ENCODE measurements at regions not wholly inside any gene's neighbourhood (a gene's known extent, or its start where the extent isn't known, plus 50 kb on each side); places are given as distances from the start of the nearest gene placed in this dataset.

DNA sequence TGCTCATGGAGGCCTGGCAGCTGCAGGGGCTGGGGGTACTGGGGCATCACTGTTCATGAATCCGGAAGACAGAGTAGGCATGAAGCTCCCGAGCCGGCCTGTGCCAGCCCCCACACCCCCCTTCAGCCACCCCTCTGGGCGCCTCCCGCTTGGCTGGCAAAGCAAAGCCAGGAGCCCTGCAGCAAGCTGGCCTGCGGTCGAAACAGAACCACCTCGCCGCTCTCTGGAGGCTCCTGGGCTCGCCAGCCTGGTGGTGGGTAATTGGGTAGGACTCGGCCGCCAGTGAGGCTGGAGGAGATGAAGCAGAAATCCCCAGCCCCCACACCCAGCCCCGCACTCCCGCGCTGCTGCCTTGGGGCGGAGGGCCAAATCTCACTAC is 70.9 kb upstream of the GPC1 start:
- Histone ChIP-seq H3K9me3 (ENCODE audit: severe bottlenecking) (peaks cover 12% of the 10 kb centered on the region), H3K27me3 (ENCODE audit: insufficient read depth, low read depth, severe bottlenecking) (no peaks in the 10 kb centered on the region), H3K4me3 (ENCODE audit: low read depth, low read length) (no peak overlapping the region), H3K27ac (no peak overlapping the region), H3K36me3 (no peaks in the 10 kb centered on the region)
- DNase-seq = no peak
- TF ChIP-seq, protein P1, sequence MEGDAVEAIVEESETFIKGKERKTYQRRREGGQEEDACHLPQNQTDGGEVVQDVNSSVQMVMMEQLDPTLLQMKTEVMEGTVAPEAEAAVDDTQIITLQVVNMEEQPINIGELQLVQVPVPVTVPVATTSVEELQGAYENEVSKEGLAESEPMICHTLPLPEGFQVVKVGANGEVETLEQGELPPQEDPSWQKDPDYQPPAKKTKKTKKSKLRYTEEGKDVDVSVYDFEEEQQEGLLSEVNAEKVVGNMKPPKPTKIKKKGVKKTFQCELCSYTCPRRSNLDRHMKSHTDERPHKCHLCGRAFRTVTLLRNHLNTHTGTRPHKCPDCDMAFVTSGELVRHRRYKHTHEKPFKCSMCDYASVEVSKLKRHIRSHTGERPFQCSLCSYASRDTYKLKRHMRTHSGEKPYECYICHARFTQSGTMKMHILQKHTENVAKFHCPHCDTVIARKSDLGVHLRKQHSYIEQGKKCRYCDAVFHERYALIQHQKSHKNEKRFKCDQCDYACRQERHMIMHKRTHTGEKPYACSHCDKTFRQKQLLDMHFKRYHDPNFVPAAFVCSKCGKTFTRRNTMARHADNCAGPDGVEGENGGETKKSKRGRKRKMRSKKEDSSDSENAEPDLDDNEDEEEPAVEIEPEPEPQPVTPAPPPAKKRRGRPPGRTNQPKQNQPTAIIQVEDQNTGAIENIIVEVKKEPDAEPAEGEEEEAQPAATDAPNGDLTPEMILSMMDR (IDR thresholded peaks at IDR 0.05; ENCODE audit: low read depth, low read length) = no peak

DNA sequence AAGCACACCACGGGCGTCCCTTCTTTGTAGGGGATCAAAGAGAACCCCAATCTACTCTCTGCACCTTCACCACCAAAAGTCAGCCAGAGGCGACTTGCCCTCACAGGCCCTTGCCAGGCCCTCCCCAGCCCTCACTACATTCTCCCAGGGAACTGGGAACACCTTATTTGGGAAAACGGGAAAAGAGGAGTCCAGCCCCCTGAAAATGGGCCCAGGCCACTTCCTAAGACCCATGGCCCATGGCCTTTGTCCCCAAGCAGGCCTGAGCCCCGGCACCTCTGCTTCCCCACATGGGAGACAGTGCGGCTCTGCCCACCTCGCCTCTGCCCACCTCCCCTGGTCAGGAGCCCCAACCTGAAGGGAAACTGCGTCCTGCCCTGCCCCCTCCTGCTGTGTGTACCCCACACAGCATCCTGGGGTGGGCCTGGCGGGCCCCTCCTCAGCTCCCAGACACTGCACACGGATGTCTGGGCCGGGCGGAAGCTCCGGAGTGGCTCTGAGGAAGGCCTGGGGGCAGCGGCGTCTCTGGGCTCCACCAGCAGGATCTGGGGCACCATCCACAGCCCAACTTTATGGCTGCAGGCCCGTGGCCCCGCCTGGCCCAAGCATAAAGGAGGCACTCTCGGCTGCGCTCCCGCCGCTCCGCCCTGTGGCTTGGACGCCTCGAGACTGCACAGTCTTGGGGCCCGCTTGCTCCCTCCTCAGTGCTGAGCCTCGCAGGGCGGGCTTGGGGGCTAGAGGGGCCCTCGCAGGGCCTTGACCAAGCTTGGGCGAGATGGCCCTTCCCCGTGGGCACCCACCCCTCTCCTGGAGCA is 70.3 kb upstream of the GPC1 start:
- H3K36me3 ChIP-seq = no peaks in the 10 kb centered on the region
- TF ChIP-seq, protein P1 (IDR thresholded peaks at IDR 0.05; ENCODE audit: low read depth, low read length) = no peak
- H3K9me3 ChIP-seq (ENCODE audit: severe bottlenecking) = peaks cover 6% of the 10 kb centered on the region
- H3K27me3 ChIP-seq (ENCODE audit: insufficient read depth, low read depth, severe bottlenecking) = no peaks in the 10 kb centered on the region
- H3K4me3 ChIP-seq (ENCODE audit: low read depth, low read length) = no peak overlapping the region
- H3K27ac ChIP-seq = no peak overlapping the region
- DNase-seq = no peak

DNA sequence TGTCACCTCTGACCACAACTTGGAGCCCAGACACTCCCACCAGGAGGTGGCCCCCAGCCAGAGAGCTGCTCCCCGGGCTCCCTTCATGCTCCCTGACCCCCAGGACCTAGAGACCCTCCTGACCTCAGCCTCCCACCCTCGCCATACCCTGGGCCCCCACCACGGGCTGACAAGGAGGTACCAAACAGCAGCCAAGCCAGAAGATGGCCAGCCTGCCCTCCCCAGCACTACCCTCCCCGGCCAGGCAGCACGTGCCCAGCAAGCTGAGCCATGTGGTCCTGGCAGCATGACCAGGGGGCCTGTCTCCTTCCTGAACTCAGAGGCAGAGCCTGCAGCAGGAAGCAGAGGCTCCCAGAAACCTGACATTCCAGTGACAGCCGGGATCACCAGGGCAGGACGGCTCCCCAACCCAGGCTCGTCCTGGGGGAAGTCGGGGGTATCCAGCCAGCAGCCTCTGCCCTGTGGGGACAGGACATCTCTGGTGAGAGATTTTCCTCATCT is 69.4 kb upstream of the GPC1 start:
- no peak for DNase-seq
- H3K9me3 ChIP-seq (ENCODE audit: severe bottlenecking) = no peaks in the 10 kb centered on the region
- H3K27ac ChIP-seq = no peak overlapping the region
- H3K36me3 ChIP-seq = no peaks in the 10 kb centered on the region
- no peaks in the 10 kb centered on the region for H3K27me3 ChIP-seq (ENCODE audit: insufficient read depth, low read depth, severe bottlenecking)
- TF ChIP-seq, protein P1 (IDR thresholded peaks at IDR 0.05; ENCODE audit: low read depth, low read length) = no peak
- H3K4me3 ChIP-seq (ENCODE audit: low read depth, low read length) = no peak overlapping the region

DNA sequence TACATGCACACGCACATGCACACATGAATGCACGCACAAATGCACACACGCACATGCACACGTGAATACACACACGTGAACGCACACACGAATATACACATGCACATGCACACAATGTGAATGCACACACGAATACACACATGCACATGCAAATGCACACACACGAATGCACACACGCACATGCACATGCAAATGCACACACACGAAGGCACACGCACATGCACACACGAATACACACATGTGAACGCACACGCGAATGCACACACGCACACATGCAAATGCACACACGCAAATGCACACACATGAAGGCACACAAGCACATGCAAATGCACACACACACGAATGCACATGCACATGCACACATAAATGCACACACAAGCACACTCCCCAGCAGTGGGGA is 68.6 kb upstream of the GPC1 start:
- Histone ChIP-seq H3K36me3 (no peaks in the 10 kb centered on the region), H3K27ac (no peak overlapping the region), H3K27me3 (ENCODE audit: insufficient read depth, low read depth, severe bottlenecking) (no peaks in the 10 kb centered on the region), H3K4me3 (ENCODE audit: low read depth, low read length) (no peak overlapping the region), H3K9me3 (ENCODE audit: severe bottlenecking) (no peaks in the 10 kb centered on the region)
- DNase-seq = no peak
- TF ChIP-seq, protein P1 (IDR thresholded peaks at IDR 0.05; ENCODE audit: low read depth, low read length) = no peak

DNA sequence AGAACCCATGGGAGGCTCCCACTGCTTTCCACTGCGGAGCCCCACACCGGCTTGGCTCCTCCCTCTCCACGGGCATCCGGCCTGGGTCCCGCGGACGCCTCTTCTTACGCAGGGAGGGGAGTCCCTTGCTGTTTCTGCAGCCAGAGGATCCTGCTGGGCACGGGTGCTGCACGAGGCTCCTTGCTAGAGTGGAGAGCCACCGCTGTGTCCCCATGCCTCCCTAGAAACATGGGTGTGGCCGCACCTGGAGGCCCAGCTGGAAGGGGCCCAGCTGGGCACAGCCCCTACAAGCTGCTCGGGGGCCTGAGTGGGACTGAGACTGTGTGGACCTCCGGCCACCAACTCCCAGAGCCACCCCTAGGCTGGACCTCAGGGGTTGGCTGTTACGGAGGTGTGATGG is 67.7 kb upstream of the GPC1 start:
- no peak overlapping the region for H3K27ac ChIP-seq
- no peak for DNase-seq
- no peaks in the 10 kb centered on the region for H3K36me3 ChIP-seq
- TF ChIP-seq, protein P1 (IDR thresholded peaks at IDR 0.05; ENCODE audit: low read depth, low read length) = no peak
- no peaks in the 10 kb centered on the region for H3K27me3 ChIP-seq (ENCODE audit: insufficient read depth, low read depth, severe bottlenecking)
- no peak overlapping the region for H3K4me3 ChIP-seq (ENCODE audit: low read depth, low read length)
- H3K9me3 ChIP-seq (ENCODE audit: severe bottlenecking) = no peaks in the 10 kb centered on the region
